Myocyte (in vitro differentiated cells): ENCODE measurements at regions not wholly inside any gene's neighbourhood (a gene's known extent, or its start where the extent isn't known, plus 50 kb on each side); places are given as distances from the start of the nearest gene placed in this dataset.
"Not testable (repeated sequence)": the region's sequence is repeated elsewhere in the genome, so short reads cannot be mapped to it uniquely, and the experiment has no call there.

ENCODE experiments used
- DNase-seq: peaks from one replicate; pipeline ENCODE4 v3.0.0-alpha.2; 2012; ENCODE audit warnings: low read depth

DNA sequence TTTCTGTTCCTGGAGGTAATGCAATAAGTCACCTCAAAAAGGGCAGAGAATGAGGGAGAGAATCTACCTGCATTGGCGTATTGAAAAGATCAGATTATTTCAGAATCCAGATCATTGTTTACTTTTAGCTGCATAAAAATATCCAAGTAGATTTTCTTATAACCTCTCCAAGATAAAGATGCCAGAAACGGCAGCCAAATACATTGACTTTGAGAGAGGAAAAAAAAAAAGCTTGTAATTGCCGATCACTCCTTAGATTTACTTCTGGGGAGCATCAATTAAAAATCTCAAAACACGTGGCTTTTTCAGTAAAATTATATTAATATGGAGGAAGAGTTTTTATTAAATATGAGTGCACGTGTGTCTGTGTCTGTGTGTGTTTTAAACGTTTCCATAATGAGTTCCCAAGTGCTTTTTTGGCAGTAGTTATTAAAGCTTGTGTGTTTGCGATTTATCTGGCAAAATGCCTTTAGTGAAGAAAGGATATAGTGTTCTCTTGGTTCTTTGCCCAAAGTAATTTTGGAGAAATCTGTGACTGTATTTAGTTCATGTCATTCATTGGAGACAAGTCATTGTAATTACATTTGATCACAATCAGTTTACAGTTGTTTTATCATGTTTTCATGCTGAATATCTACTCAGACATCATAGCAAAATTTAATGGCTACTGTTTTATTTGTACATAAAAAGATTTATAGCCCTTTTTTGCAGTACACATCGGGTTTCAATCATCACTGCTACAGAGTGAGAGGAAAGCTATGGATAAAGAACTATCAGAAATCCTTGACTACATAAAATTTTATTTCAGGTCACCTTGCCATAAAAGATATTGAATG lies 176.1 kb downstream of the TM9SF2 start:
- DNase-seq: no peak

DNA sequence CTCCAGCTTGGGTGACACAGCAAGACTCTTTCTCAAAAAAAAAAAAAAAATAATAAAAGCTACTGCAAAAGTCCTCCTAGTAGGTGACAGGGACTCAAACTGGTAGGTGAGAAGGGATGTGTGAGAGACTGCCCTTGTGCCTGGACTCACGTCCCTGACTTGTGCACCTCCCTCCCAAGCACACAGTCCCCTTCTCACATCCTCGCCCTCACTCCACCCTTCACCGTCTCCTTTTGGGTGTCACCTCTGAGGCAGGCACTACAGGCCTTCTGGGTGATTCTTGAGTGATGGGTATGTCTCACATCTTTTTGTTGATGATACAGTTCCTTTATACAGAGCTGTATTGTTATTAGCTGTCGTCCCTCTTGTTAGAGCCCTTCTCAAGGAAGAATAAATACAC lies 170.5 kb downstream of the TM9SF2 start:
- DNase-seq: no peak

DNA sequence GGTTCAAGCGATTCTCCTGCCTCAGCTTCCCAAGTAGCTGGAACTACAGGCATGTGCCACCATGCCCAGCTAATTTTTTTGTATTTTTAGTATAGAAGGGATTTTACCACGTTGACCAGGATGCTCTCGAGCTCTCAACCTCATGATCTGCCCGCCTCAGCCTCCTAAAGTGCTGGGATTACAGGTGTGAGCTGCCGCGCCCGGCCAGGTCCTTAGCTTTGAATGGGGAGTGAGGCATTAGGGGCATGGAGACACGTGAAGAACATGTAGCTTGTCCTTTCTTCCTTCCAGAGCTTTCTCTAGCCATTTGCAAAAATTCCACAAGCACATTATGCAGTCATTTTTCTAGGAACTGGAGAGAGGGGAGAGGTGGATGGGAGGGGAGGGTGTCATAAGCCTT lies 167.8 kb downstream of the TM9SF2 start:
- not testable (repeated sequence) for DNase-seq

DNA sequence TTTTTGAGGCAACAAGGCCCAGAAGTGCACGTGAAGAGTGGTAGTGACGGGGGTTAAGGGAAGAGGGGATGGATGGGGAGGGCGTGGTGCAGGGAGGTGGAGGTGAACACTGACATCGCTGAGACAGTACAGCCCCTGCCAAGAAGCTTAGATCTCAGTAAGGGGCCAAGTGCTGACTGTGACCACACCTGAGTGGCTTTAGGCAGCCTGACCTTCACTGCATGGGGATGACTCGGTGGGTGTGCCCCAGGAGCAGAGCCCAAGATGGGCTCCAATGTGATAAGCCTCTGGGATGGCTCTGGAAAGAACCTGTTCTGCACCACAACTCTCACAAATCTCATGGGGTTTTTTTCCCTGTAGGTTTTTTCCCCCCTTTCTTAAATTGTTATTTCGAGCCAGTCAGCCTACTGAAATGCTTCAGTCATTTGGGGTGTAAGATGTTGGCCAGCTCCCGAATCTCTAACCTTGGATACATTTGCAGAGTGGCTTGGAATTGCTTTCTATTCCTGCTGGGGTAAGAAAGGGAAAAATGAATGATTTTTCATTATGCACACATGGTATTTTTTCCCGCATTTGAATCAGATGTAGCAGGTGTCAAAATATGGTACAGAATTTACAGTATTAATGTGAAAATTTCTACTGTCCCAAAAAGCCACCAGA lies 165.0 kb downstream of the TM9SF2 start:
- no peak for DNase-seq

DNA sequence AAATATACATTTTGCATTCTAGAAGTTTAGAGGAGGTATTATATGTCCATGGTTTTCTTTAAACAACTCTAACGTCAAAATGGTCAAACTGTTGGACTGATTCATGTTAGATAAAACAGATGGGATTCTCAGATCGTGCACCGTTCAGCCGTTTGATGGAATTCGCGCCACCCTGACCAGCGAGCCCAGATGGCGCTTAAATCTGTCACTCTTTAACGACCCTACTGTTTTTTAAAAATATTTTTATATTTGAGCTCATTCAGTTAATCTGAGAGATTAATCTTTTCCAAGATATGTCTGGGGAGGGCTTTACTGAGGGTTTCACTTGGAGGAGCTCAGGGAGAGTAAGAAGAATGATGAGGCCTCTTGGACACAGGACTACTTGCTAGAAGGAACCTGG lies 164.4 kb downstream of the TM9SF2 start:
- no peak for DNase-seq

DNA sequence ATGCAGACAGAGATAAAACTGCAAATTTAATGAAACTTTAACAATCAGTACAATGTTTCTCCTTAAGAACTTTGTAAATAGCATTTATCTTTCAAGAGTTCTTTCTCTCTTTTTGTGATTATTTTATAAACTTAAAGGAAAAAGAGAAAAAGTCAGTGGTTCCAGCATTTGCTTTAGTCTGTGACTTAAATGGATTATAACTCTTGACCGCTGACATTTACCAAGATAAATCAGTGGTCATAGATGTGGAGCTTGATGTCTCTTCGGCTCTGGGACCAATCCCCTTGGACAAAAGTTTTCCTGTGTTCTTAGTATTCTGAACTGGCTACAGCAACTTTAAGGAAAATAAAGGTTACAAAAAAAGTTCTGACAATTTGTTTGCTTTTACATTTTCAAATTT lies 162.6 kb downstream of the TM9SF2 start:
- DNase-seq: no peak

DNA sequence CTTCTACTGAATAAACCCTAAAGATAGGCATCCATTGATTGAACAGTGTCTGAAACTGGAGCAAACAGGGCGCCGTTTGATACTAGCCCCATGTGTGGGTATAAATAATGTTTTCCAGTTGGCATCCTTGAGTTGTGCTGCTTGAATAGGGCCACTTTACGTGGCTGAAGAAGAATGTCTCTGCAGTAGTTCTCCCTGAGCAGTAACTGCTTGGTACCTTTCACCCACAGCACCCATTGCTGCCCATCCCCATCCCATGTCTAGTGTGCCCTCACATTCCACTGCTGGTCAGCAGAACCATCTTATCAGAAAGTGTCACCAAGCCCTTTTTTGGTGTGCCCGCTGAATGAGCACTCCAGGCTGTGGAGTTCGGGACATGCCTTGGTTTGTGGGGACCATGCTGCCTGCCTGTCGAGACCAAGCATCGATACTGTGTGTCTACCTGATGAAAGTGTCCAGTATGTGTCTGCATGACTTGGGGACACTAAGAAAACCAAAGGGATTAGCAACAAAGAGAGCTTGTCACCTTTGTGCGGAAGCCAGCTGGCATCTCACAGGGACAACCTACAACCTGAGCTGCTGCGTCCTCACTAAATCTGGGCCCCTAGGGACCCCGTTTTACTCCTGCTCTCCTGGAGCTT lies 162.0 kb downstream of the TM9SF2 start:
- DNase-seq: no peak

DNA sequence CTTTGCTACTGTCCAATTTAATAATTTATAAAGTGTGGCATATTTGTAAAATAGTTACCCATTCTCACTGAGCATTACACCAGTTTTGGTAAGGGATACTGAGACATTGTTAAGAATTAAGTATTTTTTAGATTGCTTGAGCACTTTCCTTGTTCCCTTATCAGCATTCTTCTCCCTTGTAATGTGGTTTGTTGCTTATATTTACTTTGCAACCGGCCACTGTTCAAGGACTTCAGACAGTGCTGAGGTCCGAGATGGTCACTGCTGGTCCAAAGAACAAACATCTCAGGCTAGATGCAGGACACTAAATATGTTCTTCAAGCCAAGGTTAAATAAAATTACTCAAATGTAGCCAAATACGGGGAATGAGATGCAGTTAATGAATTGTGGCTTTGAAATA lies 161.4 kb downstream of the TM9SF2 start:
- DNase-seq: no peak

DNA sequence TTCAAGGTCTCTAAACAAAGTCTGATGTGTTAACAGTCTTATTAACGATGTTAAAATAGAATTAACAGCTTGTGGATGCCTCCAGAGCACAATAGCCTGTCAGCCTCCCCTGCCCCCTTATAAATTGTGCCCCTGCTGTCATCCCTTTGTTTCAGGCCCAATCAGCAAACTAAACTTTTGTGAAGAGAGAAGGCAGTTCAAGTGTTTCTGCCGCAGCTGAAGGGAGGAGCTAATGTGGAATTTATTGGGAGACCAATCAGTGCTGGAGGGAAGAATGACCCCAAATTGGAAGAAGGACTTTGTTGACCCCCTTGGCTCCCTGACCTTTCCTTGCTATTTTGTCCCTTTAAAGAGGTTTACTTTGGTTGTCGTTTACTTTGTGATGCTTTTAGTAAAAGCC lies 160.5 kb downstream of the TM9SF2 start:
- DNase-seq: no peak

DNA sequence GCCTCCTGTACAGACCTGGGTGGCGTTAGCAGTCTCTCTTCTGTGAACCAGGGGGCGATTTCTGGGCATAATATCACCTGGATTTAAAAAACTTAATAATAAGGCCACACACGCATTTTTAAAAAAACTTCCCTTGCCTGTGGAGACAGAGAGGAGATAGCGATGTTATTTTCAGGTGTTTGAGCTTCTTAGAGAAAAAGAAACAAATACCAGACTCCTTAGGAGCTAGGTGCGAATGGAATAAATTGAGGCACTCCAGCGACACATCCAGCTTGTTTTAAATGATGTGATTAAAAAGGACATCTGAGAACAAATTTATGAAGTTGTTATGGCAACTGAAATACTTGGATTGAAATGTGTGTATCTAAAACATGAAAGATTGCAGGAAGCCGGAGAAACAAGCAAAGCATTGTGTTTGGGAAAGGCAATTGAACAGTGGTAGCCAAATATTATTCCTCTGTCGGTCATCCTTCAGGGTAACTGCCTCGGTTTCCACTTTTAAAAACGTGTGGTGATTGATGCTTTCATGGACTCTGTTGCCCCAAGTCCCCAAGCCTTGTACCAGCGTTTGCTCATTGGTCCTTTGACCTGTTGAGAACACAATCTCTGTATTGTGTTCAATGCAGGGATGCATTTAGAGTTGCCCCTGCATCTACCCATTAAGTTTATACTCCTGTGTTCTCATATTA lies 158.7 kb downstream of the TM9SF2 start:
- DNase-seq: no peak

DNA sequence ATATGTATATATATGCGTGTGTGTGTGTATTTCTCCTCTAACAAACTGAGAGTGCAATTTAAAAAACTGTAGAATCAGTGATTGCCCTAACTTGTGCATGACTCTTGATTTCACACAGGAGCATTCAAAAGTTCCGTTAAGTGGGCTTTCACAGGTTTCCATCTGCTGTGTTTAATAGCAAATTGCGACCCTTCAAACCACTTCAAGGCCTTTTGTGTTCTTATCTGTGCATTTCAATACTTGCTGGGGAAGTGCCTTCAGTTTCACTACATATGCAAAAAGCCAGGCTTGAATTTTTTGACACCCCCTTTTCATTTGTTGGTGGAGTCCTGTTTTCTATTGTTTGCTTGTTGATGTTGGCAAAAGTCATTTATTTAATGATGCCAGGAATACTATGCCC lies 158.0 kb downstream of the TM9SF2 start:
- DNase-seq: no peak

DNA sequence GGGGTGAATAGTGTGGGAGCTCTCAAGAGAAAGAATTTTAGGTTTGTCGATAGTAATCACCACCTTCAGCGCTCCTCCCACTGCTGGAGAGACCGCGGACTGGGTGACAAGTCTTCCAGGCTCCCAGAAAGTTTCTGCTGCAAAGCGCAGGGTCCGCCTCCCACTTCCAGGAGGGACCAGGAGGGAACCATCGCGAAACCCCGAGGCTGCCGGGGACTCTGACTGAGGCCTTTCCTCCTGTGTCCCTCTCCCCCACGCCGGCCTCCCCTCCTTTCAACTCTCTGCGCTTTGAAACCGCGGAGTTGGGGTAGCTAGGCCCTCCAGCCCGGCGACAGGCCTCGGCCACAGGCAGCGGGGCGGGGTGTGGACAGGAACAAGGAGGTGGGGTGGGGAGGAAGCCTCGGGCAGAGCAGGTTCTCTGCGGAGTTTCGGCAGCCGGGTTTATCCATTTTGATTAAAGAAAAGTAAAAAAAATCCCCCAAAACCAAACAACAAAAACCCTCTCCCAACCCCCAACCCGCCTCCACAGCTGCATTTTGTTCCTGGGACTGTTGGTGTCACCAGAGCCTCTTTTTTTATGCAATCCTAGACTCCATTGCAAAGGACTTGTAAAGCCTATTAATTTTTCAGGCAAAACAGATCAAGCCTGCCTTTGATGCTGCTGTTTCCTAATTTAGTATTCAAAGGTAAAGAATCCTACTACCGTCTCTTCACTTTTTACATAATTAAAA lies 157.2 kb downstream of the TM9SF2 start:
- DNase-seq: peak; percentile 17

DNA sequence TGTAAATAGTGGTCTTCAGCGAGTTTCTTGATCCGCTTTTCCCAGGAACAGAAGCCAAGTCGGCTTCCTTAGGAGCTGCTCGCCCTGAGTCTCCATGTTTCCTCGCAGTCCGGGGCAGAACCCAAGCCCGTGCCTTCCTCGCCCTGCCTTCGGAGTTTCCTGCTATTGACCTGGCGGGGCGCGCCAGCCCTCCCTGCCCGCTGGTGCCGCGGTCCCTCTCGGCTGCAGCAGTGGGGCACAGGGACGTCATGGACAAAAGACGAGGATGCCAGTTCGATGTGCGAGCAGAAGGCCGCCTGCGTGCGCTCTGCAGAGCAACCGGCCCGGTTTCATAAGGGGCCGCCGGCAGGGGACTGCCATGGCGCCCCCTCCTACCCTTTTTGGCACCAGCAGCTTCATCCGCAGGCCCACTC lies 156.6 kb downstream of the TM9SF2 start:
- DNase-seq: no peak

DNA sequence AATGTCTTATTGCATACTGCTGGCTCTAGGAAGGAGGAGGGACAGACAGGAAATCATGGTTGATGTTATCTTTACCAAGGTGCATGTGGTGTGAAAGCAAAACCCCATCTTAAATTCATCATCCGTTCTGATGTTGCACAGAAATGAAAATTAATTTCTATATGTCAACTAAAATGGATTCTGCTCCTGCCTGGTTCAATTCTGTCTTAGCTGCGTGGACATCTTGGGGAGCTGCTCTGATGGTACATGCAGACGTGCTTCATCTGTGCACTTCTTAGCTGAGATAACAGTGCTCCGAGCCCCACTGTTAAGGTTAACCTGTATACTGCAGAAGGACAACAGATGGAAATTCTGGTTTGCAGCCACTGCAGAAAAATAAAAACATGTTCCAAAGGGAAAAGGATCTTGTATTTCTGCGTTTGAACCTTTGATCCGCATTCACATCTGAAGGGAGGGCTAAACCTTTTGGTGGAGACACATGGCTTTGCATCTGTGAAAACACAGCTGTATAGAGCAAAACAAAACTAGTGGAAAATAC lies 155.6 kb downstream of the TM9SF2 start:
- DNase-seq: no peak

DNA sequence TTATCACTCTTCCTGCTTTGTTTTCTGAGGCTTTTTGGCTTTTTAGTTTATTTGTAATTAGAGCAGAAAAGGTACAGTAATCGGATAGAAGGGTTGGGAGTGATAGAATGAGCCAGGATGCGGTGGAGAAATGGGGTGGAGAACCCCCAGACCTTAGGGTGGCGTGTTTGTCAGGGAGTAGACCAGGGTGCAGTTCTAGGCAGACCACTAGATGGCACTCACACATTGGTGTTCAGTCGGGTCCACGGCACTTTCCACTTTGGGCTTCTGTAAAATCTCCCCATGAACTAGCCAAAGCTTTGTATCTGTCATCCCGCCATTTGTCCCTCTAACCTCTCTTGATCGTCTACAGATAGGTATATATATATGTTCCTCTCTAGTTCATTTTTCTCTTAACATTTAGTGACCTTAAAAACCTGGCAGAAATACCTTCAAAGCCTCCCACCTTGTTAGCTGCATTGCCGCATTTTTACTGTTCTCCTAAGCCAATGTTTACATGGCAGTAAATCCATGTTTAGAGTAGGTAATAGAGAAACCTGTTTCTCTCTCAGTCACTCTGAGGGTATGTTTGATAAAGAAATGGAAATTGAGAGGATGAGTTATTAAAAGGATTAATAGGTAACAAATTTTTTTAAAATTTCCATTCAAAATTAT lies 154.9 kb downstream of the TM9SF2 start:
- DNase-seq: peak; percentile 73

DNA sequence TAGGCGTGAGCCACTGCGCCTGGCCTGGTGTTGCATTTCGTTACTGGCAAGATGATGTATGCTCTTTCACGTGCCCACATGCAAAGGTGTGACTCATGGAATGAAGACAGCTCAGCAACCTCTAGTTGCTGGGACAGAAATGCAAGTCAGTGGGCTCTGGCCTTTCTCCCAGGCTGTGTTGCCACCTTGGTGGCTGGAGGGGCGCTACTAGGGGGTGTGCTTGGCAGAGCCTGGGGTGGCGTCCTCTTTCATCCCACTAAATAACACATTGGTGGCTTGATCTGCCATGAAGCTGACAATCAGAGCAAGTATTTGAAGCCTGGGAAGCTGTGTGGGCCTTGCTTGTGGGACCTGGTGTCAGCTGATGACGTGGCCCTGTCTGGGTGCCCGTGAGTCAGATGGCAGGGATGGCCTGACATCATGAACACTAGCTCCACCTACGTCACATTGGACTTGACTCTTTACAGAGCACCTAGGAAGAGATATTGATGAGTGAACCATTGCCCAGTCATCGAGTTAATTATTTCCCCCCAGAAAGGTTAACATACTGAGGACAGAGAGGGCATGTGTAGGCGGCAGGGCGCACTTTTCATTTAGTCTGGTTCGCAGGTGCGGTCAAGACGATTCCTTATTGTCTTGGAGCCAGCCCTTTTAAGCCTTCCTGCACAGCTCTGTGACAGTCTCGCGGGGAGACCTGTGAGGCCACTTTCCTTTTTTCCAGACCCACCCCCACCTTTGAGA lies 154.2 kb downstream of the TM9SF2 start:
- DNase-seq: peak; percentile 9

DNA sequence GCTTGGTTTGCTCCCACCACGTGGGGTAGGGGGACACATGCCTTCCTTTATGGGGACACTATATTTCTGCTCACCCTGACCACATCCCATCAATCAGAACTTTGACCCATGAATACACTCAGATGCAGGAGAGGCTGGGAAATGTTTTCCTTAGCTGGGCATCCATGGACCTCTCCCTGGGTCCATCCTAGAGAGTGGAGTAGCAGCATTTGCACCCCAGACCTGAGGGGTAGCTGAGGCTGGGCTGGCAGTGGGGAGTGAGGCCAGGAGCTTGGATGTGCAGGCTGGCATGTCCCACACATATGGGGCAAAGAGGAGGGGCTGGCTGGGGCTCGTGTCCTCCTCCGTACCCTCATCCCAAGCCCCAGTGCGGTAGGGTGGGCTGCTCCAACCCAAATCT lies 152.8 kb downstream of the TM9SF2 start:
- DNase-seq: no peak

DNA sequence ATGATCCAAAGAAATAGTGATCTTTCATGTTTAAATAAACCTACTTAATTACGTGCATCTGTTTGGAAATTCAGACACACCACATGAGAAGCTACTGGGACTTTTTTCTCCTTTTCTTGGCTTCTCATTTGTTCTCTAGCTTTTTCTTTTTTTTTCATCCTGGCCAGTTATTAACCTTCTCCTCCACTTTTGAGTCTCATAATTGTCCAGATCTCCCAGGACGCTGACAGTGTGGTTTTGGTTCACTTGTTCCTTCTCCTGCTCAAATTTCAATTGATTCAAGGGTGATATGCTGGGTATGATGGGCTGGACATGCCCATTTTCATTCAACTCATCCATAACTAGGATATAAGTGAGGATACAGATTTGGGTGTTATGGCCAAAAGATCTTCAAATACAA lies 152.3 kb downstream of the TM9SF2 start:
- DNase-seq: no peak

DNA sequence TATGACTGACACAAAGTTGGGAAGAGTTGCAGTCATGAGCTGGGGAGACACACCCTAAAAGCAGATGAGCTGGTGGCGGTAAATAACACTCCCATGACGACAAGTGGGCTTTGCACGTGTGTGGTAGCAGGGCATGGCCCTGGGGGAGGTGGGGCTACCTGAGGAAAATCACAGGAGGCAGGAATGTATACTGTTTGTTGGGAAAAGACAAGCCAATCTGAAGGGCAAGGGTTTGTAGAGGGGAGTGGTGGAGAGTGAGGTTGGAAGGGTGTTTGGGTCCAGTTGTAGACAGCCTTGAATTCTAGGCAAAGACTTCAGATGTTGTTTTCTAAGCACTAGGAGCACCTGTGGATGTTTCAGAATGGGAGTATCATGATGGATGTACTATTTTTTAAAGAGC lies 151.6 kb downstream of the TM9SF2 start:
- no peak for DNase-seq

DNA sequence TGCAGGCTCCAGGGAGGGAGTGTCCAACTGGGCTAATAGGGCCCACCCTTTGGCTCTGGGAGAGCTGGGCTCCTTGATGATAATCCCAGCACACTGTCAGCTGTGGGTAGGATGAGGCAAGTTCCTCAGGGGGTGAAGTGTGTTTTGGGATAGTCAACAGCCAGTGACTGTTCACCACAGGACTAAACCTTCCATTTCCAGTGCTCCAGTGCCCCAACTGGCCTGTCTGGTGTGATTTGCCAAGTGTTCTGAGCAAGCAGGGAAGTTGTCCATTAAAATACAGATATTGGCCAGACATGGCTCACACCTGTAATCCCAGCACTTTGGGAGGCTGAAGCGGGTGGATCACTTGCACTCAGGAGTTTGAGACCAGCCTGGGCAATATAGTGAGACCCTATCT lies 150.9 kb downstream of the TM9SF2 start:
- no peak for DNase-seq
